Bronchial epithelial cell (primary cell): ENCODE measurements at regions not wholly inside any gene's neighbourhood (a gene's known extent, or its start where the extent isn't known, plus 50 kb on each side); places are given as distances from the start of the nearest gene placed in this dataset.

Experiments used
- DNase-seq: peaks from one replicate; pipeline ENCODE4 v3.0.0-alpha.2; 2010; ENCODE audit warnings: low read depth
- FAIRE-seq: peaks from 2 replicates; lab custom pipeline; 2011; peaks lifted over from hg19 to GRCh38; lab: Jason Lieb, UNC
- H3K27me3 ChIP-seq: 2 replicates; pipeline ENCODE4 v1.5.1; 2011; ENCODE audit warnings: low read length; ENCODE audit not compliant: control insufficient read depth, insufficient read depth
- H3K36me3 ChIP-seq: 2 replicates; pipeline ENCODE4 v1.5.1; 2011; ENCODE audit warnings: low read length; ENCODE audit not compliant: control insufficient read depth, insufficient read depth
- H3K4me3 ChIP-seq: 2 replicates; pipeline ENCODE4 v1.5.1; 2011; ENCODE audit warnings: mild to moderate bottlenecking, low read depth, low read length, control low read depth
- CTCF ChIP-seq: IDR thresholded peaks from 2 replicates; pipeline ENCODE4 v1.5.1; 2011; ENCODE audit warnings: mild to moderate bottlenecking, moderate library complexity, low read length, control low read depth, inconsistent platforms; ENCODE audit not compliant: insufficient read depth, severe bottlenecking

GRCh38 chr10:44822349-44822748 lies 88.8 kb upstream of the TMEM72 start:
- FAIRE-seq, result no peak
- TF ChIP-seq CTCF, result no peak
- H3K36me3 ChIP-seq, result no peaks in the 10 kb centered on the region
- no peak overlapping the region for H3K4me3 ChIP-seq
- no peaks in the 10 kb centered on the region for H3K27me3 ChIP-seq
- no peak for DNase-seq

DNA sequence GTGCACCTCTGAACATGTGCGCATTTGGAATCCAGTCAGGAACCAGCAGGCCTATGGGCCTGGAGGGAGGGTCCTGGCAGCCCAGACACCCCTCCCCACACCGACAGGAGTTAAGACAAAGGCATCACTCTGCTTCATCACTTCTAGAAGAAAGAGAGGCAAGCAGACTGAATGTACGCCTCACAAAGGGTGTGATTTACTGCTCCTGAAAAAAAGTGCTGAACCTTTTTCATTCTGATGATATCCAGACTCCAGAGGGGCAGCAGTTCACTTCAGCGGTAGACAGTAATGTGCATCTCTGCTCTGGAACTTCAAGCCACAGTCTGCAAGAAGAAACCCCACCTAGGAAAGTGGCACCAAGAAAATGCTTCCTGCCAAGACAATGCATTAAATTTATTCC lies 88.2 kb upstream of the TMEM72 start:
- Histone ChIP-seq H3K27me3 (no peaks in the 10 kb centered on the region), H3K4me3 (no peak overlapping the region), H3K36me3 (no peaks in the 10 kb centered on the region)
- FAIRE-seq (no peak), DNase-seq (no peak)
- TF ChIP-seq CTCF, result no peak

DNA sequence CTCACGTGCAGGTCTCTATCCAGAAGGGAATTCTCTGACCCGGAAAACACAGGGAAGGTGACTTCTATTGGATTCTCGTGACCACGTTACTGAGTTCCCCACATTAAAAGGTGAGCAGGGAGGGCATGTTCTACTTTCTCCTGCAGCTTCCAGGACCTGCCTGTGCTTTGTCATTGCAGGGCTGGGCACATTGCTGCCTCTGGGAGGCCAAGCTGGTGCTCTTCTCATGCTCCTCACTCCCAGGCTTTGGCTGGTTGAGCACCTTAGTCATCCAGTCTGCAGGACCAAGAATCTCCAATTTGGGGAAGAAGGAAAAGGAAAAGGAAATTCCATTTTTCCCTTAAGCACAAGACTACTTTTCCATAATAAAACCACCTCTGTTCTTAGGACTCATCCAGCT lies 86.5 kb upstream of the TMEM72 start:
- Histone ChIP-seq H3K36me3 (no peaks in the 10 kb centered on the region), H3K27me3 (no peaks in the 10 kb centered on the region), H3K4me3 (no peak overlapping the region)
- no peak for TF ChIP-seq CTCF
- FAIRE-seq (no peak), DNase-seq (no peak)

DNA sequence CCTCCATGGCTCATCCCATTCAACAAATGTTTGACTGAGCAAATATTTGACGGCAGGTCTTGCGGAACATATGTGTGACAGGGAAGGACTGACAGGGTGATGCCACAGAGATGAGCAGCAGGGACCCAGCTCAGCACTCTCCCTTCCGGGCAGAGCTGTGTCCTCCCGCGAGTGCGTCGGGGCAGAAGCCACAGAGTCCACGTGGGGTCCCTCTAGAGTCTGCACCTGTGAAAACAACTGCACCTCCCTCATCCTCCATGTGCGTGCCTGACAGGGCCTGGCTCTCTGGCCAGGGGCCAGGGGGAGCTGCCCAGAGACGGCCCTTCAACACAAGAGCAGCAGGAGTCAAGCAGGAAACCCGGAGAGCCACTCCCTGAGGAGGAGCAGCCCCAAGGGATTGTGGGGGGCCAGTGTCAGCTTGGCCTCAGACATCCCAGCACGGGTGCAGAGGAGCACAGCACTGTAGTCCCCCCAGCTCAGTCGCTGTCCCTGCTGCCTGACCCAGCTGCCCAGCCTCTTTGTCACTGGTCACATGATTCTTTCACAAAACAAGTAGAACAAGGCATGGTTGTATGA lies 83.6 kb upstream of the TMEM72 start:
- Histone ChIP-seq H3K36me3 (no peaks in the 10 kb centered on the region), H3K4me3 (no peak overlapping the region), H3K27me3 (no peaks in the 10 kb centered on the region)
- no peak for TF ChIP-seq CTCF
- DNase-seq (no peak), FAIRE-seq (no peak)

DNA sequence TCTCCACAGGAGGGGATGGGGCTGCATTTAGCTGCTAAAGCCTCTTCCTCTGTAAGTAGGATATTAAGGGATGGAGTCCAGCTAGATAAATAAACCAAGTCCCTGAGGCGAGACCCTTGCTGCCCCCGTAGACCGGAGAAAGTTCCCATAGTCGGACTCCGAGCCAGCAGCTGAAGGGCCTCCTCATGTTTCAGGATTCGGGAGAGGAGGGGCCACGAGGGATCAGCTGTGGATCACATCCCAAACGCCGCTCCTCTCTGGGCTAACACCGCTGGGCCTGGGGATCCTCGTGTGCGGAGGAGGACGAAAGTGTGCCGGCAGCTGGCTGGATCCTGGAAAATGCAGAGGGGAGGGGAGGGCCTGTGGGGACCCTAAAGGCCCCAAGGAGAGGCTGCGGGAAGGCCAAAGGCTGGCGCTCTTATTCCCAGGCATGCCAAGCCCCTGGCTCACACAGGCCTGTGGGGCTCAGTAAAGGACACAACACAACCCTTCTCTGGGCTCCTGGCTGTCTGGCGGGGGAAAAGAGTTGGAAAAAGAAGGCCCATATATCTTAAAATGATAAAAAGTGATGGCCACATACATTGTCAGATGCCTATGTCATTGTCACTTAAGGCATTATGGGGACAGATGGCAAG lies 82.5 kb upstream of the TMEM72 start:
- Histone ChIP-seq H3K27me3 (no peaks in the 10 kb centered on the region), H3K4me3 (no peak overlapping the region), H3K36me3 (no peaks in the 10 kb centered on the region)
- no peak for TF ChIP-seq CTCF
- no peak for FAIRE-seq
- DNase-seq, result no peak

DNA sequence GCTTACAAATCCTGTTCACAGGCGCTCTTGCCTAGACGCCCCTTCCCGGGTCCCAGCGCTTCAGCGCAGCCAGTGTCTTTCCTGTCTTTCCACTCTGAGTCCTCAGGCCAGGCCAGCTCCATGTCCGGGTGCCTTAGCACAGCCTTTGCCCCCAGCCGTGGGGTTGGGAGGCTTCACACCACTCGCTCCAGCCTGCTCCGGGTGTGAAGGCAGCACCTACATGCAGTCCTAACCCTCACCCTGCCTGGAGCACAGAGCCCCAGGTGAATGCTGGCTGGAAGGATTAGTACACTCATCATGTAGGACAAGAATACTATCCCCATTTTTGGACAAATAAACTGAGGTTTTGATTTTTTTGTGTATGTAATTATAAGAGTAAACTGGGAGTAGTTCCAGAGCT lies 81.7 kb upstream of the TMEM72 start:
- no peak for TF ChIP-seq CTCF
- FAIRE-seq, result no peak
- H3K36me3 ChIP-seq, result no peaks in the 10 kb centered on the region
- DNase-seq, result no peak
- no peak overlapping the region for H3K4me3 ChIP-seq
- H3K27me3 ChIP-seq, result no peaks in the 10 kb centered on the region
